ENCODE measurements at regions not wholly inside any gene's neighbourhood (a gene's known extent, or its start where the extent isn't known, plus 50 kb on each side); places are given as distances from the start of the nearest gene placed in this dataset.

- TF ChIP-seq EZH2phosphoT487 (IDR thresholded peaks at IDR 0.05) (no peak), EZH2 (IDR thresholded peaks at IDR 0.05) (no peak)
Measured at GRCh38 chr1:115423776-115424175, 85.7 kb upstream of the NGF start.
